22Rv1 (cell line): ENCODE measurements at regions not wholly inside any gene's neighbourhood (a gene's known extent, or its start where the extent isn't known, plus 50 kb on each side); places are given as distances from the start of the nearest gene placed in this dataset.

Source experiments
- ZFX ChIP-seq: fragments of 450-650 bp; IDR thresholded peaks from 2 replicates; pipeline ENCODE4 v1.6.1; 2017; ENCODE audit warnings: antibody characterized with exemption, borderline replicate concordance
- TF ChIP-seq, protein P1 (sequence below): fragments of 450-650 bp; IDR thresholded peaks from 2 replicates; pipeline ENCODE4 v1.5.1; 2017; ENCODE audit warnings: mild to moderate bottlenecking

DNA sequence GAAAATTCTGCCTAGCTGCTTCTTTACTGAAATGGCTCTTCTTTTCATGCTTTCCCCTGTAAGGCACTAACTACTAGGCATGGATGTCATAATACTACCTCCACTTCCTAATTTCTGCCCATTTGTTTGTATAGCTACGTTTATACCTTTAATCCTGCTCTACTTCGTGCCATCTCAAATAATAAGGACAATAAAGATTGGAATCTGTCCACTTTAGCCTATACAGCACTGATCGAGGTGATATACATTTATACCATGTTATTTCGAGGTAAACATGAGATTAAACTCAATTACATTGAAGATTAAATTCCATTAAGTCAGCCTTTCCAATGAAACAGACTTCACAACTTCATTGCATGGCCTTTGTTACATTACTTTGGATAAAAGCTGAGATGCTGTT is 390.6 kb upstream of the MARCKS start:
- TF ChIP-seq, protein P1, sequence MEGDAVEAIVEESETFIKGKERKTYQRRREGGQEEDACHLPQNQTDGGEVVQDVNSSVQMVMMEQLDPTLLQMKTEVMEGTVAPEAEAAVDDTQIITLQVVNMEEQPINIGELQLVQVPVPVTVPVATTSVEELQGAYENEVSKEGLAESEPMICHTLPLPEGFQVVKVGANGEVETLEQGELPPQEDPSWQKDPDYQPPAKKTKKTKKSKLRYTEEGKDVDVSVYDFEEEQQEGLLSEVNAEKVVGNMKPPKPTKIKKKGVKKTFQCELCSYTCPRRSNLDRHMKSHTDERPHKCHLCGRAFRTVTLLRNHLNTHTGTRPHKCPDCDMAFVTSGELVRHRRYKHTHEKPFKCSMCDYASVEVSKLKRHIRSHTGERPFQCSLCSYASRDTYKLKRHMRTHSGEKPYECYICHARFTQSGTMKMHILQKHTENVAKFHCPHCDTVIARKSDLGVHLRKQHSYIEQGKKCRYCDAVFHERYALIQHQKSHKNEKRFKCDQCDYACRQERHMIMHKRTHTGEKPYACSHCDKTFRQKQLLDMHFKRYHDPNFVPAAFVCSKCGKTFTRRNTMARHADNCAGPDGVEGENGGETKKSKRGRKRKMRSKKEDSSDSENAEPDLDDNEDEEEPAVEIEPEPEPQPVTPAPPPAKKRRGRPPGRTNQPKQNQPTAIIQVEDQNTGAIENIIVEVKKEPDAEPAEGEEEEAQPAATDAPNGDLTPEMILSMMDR: no peak
- TF ChIP-seq ZFX: no peak
